Suprapubic skin (tissue), 4 donors: ENCODE measurements at regions not wholly inside any gene's neighbourhood (a gene's known extent, or its start where the extent isn't known, plus 50 kb on each side); places are given as distances from the start of the nearest gene placed in this dataset.

Source experiments
- DNase-seq, 2 donors: peaks; one replicate each; pipeline ENCODE4 v3.0.0-alpha.2; 2019; ENCODE audit warnings: low spot score in 2 of 2
- H3K27ac ChIP-seq: fragments of 200-600 bp; sonication (generic); one replicate; pipeline ENCODE4 v1.5.1; 2019
- H3K27me3 ChIP-seq: fragments of 200-600 bp; sonication (generic); one replicate; pipeline ENCODE4 v1.5.1; 2019
- H3K36me3 ChIP-seq: fragments of 200-600 bp; sonication (generic); one replicate; pipeline ENCODE4 v1.5.1; 2019
- H3K4me1 ChIP-seq: fragments of 200-600 bp; sonication (generic); one replicate; pipeline ENCODE4 v1.5.1; 2019
- H3K4me3 ChIP-seq: fragments of 200-600 bp; sonication (generic); one replicate; pipeline ENCODE4 v1.5.1; 2019; ENCODE audit warnings: mild to moderate bottlenecking
- H3K9me3 ChIP-seq: fragments of 200-600 bp; sonication (generic); one replicate; pipeline ENCODE4 v1.5.1; 2019
- EP300 ChIP-seq: sonication (generic); formaldehyde crosslinking; IDR thresholded peaks from one replicate; pipeline ENCODE4 v1.6.1; 2017; ENCODE audit warnings: antibody characterized with exemption
- POLR2A ChIP-seq, 2 donors: fragments of 450-650 bp; IDR thresholded peaks; one replicate each; pipeline ENCODE4 v1.6.1; 2017; ENCODE audit warnings: antibody characterized with exemption in 2 of 2, mild to moderate bottlenecking in 2 of 2, moderate library complexity in 2 of 2
- POLR2AphosphoS5 ChIP-seq, 3 donors: sonication (generic); formaldehyde crosslinking; IDR thresholded peaks; one replicate each; pipeline ENCODE4 v1.6.1; 2017; ENCODE audit warnings: antibody characterized with exemption in 3 of 3
- WGBS: methylation state at CpG from one replicate; pipeline ENCODE4 v1.1.5; 2018; 5-methylcytosine and 5-hydroxymethylcytosine counted together
- TF ChIP-seq, protein P1 (sequence below), 2 donors: fragments of 200-600 bp in 1 of 2; fragments of 450-650 bp in 1 of 2; sonication (generic) in 1 of 2; IDR thresholded peaks; one replicate each; pipeline ENCODE4 v1.5.1; 2016 to 2019; ENCODE audit warnings: antibody characterized with exemption in 2 of 2, mild to moderate bottlenecking in 1 of 2, moderate library complexity in 1 of 2

DNA sequence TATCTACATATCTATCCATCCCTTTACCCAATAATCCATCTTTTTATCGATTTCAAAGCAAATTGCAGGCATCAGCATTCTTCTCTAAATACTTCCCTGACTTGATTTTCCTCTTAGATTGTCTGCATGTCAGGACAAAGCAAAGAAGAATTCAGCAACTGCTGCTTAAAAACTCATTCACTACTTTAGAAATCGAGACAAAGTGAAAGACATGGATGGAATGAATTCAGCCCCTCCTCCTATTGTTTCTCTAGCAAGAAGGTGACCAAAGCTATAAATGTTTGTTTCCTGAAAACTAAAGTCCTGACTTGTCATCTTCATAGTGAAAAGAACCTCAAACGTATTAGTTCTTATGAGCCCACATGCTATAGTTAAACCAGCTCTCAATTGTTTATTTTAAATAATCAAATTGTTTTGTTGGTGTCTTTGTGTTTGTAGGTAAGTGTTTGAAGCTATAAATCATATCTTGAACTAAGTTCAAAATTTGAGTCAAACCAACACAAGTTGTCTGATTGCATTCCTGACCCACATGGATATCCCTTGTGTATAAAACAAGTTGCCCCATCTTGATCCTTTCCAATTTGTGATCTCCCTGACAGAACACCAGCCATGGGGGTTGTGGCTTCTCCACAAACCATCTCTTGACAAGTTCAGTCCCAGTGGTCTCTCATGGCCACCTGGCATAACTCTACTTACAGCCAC, 58.6 kb upstream of the ARHGAP5 start:
- Histone ChIP-seq H3K4me1 (peaks cover 24% of the 10 kb centered on the region), H3K27ac (peak overlapping the region; percentile 29), H3K27me3 (no peaks in the 10 kb centered on the region), H3K4me3 (no peak overlapping the region), H3K36me3 (no peaks in the 10 kb centered on the region), H3K9me3 (no peaks in the 10 kb centered on the region)
- DNase-seq = no peak
- 35% methylated on average over 3 of the region's 3 CpGs for WGBS
- TF ChIP-seq, protein P1, sequence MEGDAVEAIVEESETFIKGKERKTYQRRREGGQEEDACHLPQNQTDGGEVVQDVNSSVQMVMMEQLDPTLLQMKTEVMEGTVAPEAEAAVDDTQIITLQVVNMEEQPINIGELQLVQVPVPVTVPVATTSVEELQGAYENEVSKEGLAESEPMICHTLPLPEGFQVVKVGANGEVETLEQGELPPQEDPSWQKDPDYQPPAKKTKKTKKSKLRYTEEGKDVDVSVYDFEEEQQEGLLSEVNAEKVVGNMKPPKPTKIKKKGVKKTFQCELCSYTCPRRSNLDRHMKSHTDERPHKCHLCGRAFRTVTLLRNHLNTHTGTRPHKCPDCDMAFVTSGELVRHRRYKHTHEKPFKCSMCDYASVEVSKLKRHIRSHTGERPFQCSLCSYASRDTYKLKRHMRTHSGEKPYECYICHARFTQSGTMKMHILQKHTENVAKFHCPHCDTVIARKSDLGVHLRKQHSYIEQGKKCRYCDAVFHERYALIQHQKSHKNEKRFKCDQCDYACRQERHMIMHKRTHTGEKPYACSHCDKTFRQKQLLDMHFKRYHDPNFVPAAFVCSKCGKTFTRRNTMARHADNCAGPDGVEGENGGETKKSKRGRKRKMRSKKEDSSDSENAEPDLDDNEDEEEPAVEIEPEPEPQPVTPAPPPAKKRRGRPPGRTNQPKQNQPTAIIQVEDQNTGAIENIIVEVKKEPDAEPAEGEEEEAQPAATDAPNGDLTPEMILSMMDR (IDR thresholded peaks at IDR 0.05) = no peak
- TF ChIP-seq POLR2AphosphoS5 (IDR thresholded peaks at IDR 0.05) (no peak), POLR2A (IDR thresholded peaks at IDR 0.05) (no peak), EP300 (no peak)

GRCh38 chr14:32019276-32019675, 57.8 kb upstream of the ARHGAP5 start:
- Histone ChIP-seq H3K4me1 (peaks cover 24% of the 10 kb centered on the region), H3K27me3 (no peaks in the 10 kb centered on the region), H3K36me3 (no peaks in the 10 kb centered on the region), H3K27ac (peak overlapping the region; percentile 29), H3K4me3 (no peak overlapping the region), H3K9me3 (no peaks in the 10 kb centered on the region)
- 34% methylated on average over 7 of the region's 7 CpGs for WGBS
- no peak for TF ChIP-seq POLR2AphosphoS5 (IDR thresholded peaks at IDR 0.05)
- no peak for TF ChIP-seq EP300
- TF ChIP-seq, protein P1 (IDR thresholded peaks at IDR 0.05) = no peak
- no peak for TF ChIP-seq POLR2A (IDR thresholded peaks at IDR 0.05)
- no peak for DNase-seq

- Histone ChIP-seq H3K9me3 (no peaks in the 10 kb centered on the region), H3K4me1 (peaks cover 24% of the 10 kb centered on the region), H3K36me3 (no peaks in the 10 kb centered on the region), H3K27ac (no peak overlapping the region), H3K27me3 (no peaks in the 10 kb centered on the region), H3K4me3 (no peak overlapping the region)
- no peak for TF ChIP-seq EP300
- TF ChIP-seq POLR2A (IDR thresholded peaks at IDR 0.05) = no peak
- TF ChIP-seq, protein P1 (IDR thresholded peaks at IDR 0.05) = no peak
- TF ChIP-seq POLR2AphosphoS5 (IDR thresholded peaks at IDR 0.05) = no peak
- WGBS = 85% methylated on average over 4 of the region's 4 CpGs
- no peak for DNase-seq
These were observed 56.2 kb upstream of the ARHGAP5 start for GRCh38 chr14:32020882-32021281.

- Histone ChIP-seq H3K27me3 (no peaks in the 10 kb centered on the region), H3K9me3 (no peaks in the 10 kb centered on the region), H3K4me1 (peaks cover 24% of the 10 kb centered on the region), H3K4me3 (no peak overlapping the region), H3K27ac (no peak overlapping the region), H3K36me3 (no peaks in the 10 kb centered on the region)
- 89% methylated on average over 3 of the region's 3 CpGs for WGBS
- DNase-seq = no peak
- no peak for TF ChIP-seq POLR2AphosphoS5 (IDR thresholded peaks at IDR 0.05)
- TF ChIP-seq, protein P1 (IDR thresholded peaks at IDR 0.05) = no peak
- TF ChIP-seq EP300 = no peak
- no peak for TF ChIP-seq POLR2A (IDR thresholded peaks at IDR 0.05)
These were observed 55.8 kb upstream of the ARHGAP5 start for GRCh38 chr14:32021341-32021740.

- no peak for TF ChIP-seq EP300
- no peak for TF ChIP-seq POLR2A (IDR thresholded peaks at IDR 0.05)
- TF ChIP-seq, protein P1 (IDR thresholded peaks at IDR 0.05) = no peak
- no peak for TF ChIP-seq POLR2AphosphoS5 (IDR thresholded peaks at IDR 0.05)
- no peak for DNase-seq
- Histone ChIP-seq H3K27me3 (no peaks in the 10 kb centered on the region), H3K36me3 (no peaks in the 10 kb centered on the region), H3K4me1 (peaks cover 24% of the 10 kb centered on the region), H3K27ac (peak overlapping the region; percentile 52), H3K9me3 (no peaks in the 10 kb centered on the region), H3K4me3 (no peak overlapping the region)
- 91% methylated on average over 4 of the region's 4 CpGs for WGBS
These were observed 54.6 kb upstream of the ARHGAP5 start for GRCh38 chr14:32022525-32022924.
